Activated CD4-positive, alpha-beta T cell treated with anti-CD3 and anti-CD28 coated beads for 36 hours (primary cell): ENCODE measurements at regions not wholly inside any gene's neighbourhood (a gene's known extent, or its start where the extent isn't known, plus 50 kb on each side); places are given as distances from the start of the nearest gene placed in this dataset.

ENCODE experiments used
- ATAC-seq: fragments of 200-7000 bp; cut with Tn5 transposase; one replicate; pipeline ENCODE4 v1.10.0; 2021; ENCODE audit warnings: mild to moderate bottlenecking, moderate library complexity
- CTCF ChIA-PET: fragments of 350-600 bp; sonication (Branson Sonifier 250); formaldehyde crosslinking; loops from one replicate; lab custom pipeline; 2021; ENCODE audit warnings: antibody characterized with exemption; lab: Charles Lee
- POLR2A ChIA-PET: fragments of 350-600 bp; sonication (Branson Sonifier 250); formaldehyde crosslinking; loops from one replicate; lab custom pipeline; 2021; ENCODE audit warnings: antibody characterized with exemption, inconsistent platforms; lab: Charles Lee
- DNase-seq: peaks from one replicate; pipeline ENCODE4 v3.0.0-alpha.2; 2020
- H3K27ac Mint-ChIP-seq: one replicate; pipeline ENCODE4 v1.8.0; 2021; ENCODE audit warnings: mixed read lengths
- H3K27me3 Mint-ChIP-seq: one replicate; pipeline ENCODE4 v1.8.0; 2021; ENCODE audit warnings: mixed read lengths
- H3K36me3 Mint-ChIP-seq: one replicate; pipeline ENCODE4 v1.8.0; 2021; ENCODE audit warnings: low read depth, mixed read lengths
- H3K4me1 Mint-ChIP-seq: one replicate; pipeline ENCODE4 v1.8.0; 2021; ENCODE audit warnings: mixed read lengths
- H3K4me3 Mint-ChIP-seq: one replicate; pipeline ENCODE4 v1.8.0; 2021; ENCODE audit warnings: mild to moderate bottlenecking, moderate library complexity, mixed read lengths
- H3K9me3 Mint-ChIP-seq: one replicate; pipeline ENCODE4 v1.8.0; 2021; ENCODE audit warnings: low read depth, mixed read lengths
- intact Hi-C, 2 experiments: fragments of 100-400 bp; cut with DNase I in 1 of 2; cut with micrococcal nuclease in 1 of 2; formaldehyde crosslinking; loops; one replicate each; pipeline versions ENCODE4 v1.14.2 to v1.15.1; 2022 to 2024; cut with DNase I, micrococcal nuclease

- intact Hi-C loops, result no loop called here
- CTCF ChIA-PET, result no interaction called here
- no peaks in the 10 kb centered on the region for H3K4me1 Mint-ChIP-seq
- no peak overlapping the region for H3K27ac Mint-ChIP-seq
- no peak overlapping the region for H3K4me3 Mint-ChIP-seq
- H3K36me3 Mint-ChIP-seq, result no peaks in the 10 kb centered on the region
- no peaks in the 10 kb centered on the region for H3K9me3 Mint-ChIP-seq
- DNase-seq (no peak), ATAC-seq (no peak)
- POLR2A ChIA-PET, result no interaction called here
- peaks cover 8% of the 10 kb centered on the region for H3K27me3 Mint-ChIP-seq
These were observed 139.8 kb upstream of the HNMT start for GRCh38 chr2:137824501-137824900.

GRCh38 chr2:137826373-137827372, 137.6 kb upstream of the HNMT start:
- no peak for DNase-seq
- ChIA-PET POLR2A (no interaction called here), CTCF (interaction anchor here (1.9 kb wide), 1 partner anchor 11 kb away, joined by 7 read pairs; no protein-coding TSS in a partner anchor)
- intact Hi-C loops, result no loop called here
- Mint-ChIP-seq H3K4me3 (no peak overlapping the region), H3K36me3 (no peaks in the 10 kb centered on the region), H3K27me3 (peaks cover 11% of the 10 kb centered on the region), H3K9me3 (no peaks in the 10 kb centered on the region), H3K4me1 (no peaks in the 10 kb centered on the region), H3K27ac (no peak overlapping the region)
- peak; percentile 57 for ATAC-seq

GRCh38 chr2:137828624-137829023, 135.6 kb upstream of the HNMT start:
- intact Hi-C loops, result no loop called here
- Mint-ChIP-seq H3K9me3 (no peaks in the 10 kb centered on the region), H3K27ac (no peak overlapping the region), H3K4me3 (no peak overlapping the region), H3K36me3 (no peaks in the 10 kb centered on the region), H3K27me3 (peaks cover 8% of the 10 kb centered on the region), H3K4me1 (no peaks in the 10 kb centered on the region)
- ChIA-PET POLR2A (no interaction called here), CTCF (interaction anchor here (1.8 kb wide), 1 partner anchor 10 kb away, joined by 11 read pairs; no protein-coding TSS in a partner anchor)
- DNase-seq (no peak), ATAC-seq (no peak)

DNA sequence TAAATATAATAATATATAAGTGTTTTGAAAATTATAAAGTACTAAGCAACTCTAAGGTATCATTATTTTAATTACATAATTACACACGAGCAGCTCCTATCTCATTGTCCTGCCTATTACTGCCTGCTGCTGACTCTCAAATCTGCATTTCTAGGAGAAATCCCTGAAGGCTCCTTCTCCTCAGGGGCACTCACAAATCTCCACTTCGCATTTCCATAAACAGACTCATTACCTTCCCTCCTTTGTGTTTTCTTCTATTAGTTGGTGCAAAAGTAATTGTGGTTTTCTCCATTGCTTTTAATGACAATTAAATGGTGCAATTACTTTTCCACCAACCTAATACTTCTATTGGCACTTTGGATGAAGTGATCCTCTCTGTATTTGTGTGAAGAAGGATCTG, 135.0 kb upstream of the HNMT start:
- no peaks in the 10 kb centered on the region for H3K4me1 Mint-ChIP-seq
- ChIA-PET POLR2A (no interaction called here), CTCF (interaction anchor here (1.8 kb wide), 1 partner anchor 9 kb away, joined by 11 read pairs; no protein-coding TSS in a partner anchor)
- DNase-seq (no peak), ATAC-seq (no peak)
- intact Hi-C loops, result no loop called here
- no peak overlapping the region for H3K27ac Mint-ChIP-seq
- no peak overlapping the region for H3K4me3 Mint-ChIP-seq
- peaks cover 5% of the 10 kb centered on the region for H3K27me3 Mint-ChIP-seq
- no peaks in the 10 kb centered on the region for H3K9me3 Mint-ChIP-seq
- no peaks in the 10 kb centered on the region for H3K36me3 Mint-ChIP-seq

DNA sequence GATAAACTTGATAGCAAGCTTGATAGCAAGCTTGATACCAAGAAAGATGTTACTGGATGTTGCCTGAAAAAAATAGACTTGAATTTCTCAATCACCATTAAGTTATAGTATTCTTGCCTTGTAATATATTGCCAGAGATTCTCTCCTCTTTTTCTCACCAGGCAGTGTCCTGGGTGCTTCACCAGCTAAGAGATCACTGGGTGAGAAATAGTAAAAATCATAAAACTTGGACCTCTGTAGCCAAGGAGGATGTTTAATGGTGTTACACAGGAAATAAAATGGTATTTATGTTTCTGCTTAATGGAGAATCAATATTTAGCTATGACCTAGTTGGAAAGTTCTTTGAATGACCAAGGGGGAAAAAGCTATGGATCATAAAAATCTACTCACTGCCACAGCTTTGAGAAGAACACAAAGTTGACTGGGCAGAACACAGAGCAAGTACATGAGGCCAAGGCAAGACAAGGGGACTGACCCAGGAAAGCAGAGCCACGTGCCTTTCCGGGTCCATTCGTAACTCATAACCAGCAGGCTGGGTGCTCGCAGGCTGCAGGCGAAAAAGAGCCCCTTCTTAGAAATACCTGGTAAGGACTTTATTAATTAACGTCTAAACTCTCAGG, 129.4 kb upstream of the HNMT start:
- Mint-ChIP-seq H3K36me3 (no peaks in the 10 kb centered on the region), H3K27ac (no peak overlapping the region), H3K4me1 (no peaks in the 10 kb centered on the region), H3K27me3 (peaks cover 9% of the 10 kb centered on the region), H3K9me3 (no peaks in the 10 kb centered on the region), H3K4me3 (no peak overlapping the region)
- DNase-seq (no peak), ATAC-seq (no peak)
- intact Hi-C loops, result loop anchor here (5.0 to 10.0 kb wide), 5 partner anchors 190 to 1920 kb away; no protein-coding TSS in a partner anchor
- POLR2A ChIA-PET, result no interaction called here
- CTCF ChIA-PET, result interaction anchor here (0.5 to 0.7 kb wide), 2 partner anchors 888 to 936 kb away, joined by 3 read pairs; no protein-coding TSS in a partner anchor

DNA sequence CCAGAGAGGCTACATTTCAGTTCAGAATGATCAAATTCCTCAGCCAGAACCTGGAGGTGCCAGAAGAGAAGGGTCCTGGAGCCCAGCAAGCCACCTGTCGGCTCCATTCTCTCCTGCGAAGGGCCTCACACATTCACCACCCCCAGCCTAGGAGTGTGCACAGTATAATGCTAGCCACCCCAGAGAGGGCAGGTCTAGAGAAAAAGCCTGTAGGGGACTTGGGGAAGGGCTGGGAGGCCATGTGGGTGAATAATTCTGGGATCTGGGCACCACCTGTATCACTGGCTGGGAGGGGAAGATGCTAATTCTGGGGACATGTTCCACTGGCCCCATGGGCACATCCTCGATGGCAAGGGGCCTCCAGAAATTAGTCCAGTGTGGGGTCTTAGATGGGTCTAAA, 127.6 kb upstream of the HNMT start:
- no peak for DNase-seq
- no peak overlapping the region for H3K27ac Mint-ChIP-seq
- H3K4me1 Mint-ChIP-seq, result no peaks in the 10 kb centered on the region
- no peak overlapping the region for H3K4me3 Mint-ChIP-seq
- no peak for ATAC-seq
- intact Hi-C loops, result loop anchor here (5.0 to 10.0 kb wide), 5 partner anchors 192 to 1922 kb away; no protein-coding TSS in a partner anchor
- H3K27me3 Mint-ChIP-seq, result peaks cover 7% of the 10 kb centered on the region
- no peaks in the 10 kb centered on the region for H3K9me3 Mint-ChIP-seq
- CTCF ChIA-PET, result no interaction called here
- H3K36me3 Mint-ChIP-seq, result no peaks in the 10 kb centered on the region
- POLR2A ChIA-PET, result no interaction called here

DNA sequence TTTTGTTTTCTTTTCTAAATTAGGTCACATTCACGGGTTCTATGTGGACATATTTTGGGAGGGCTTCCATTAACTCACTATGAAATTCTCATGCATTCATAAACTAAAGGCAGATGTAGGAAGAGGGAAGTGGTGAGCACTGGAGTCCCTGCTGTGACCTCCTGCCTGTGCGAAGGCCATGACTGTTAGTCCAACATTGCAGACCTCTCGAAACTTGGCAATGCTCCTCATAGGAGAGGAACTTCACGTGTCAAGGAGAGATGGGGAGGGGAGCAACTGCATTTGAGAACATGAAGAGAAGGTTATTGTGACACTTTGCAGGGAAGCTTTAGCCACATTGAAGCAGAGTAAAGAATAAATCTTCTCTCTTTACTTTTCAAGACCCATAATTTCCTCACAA, 126.4 kb upstream of the HNMT start:
- no peaks in the 10 kb centered on the region for H3K9me3 Mint-ChIP-seq
- no peaks in the 10 kb centered on the region for H3K4me1 Mint-ChIP-seq
- no peak overlapping the region for H3K27ac Mint-ChIP-seq
- ChIA-PET POLR2A (no interaction called here), CTCF (interaction anchor here (0.6 to 2.6 kb wide), 7 partner anchors 9 to 1414 kb away, joined by 3 to 11 read pairs (median 3); no protein-coding TSS in a partner anchor)
- H3K36me3 Mint-ChIP-seq, result no peaks in the 10 kb centered on the region
- peaks cover 5% of the 10 kb centered on the region for H3K27me3 Mint-ChIP-seq
- intact Hi-C loops, result loop anchor here (1.0 to 10.0 kb wide), 9 partner anchors 193 to 1925 kb away; no protein-coding TSS in a partner anchor
- DNase-seq, result no peak
- ATAC-seq, result no peak
- H3K4me3 Mint-ChIP-seq, result no peak overlapping the region

DNA sequence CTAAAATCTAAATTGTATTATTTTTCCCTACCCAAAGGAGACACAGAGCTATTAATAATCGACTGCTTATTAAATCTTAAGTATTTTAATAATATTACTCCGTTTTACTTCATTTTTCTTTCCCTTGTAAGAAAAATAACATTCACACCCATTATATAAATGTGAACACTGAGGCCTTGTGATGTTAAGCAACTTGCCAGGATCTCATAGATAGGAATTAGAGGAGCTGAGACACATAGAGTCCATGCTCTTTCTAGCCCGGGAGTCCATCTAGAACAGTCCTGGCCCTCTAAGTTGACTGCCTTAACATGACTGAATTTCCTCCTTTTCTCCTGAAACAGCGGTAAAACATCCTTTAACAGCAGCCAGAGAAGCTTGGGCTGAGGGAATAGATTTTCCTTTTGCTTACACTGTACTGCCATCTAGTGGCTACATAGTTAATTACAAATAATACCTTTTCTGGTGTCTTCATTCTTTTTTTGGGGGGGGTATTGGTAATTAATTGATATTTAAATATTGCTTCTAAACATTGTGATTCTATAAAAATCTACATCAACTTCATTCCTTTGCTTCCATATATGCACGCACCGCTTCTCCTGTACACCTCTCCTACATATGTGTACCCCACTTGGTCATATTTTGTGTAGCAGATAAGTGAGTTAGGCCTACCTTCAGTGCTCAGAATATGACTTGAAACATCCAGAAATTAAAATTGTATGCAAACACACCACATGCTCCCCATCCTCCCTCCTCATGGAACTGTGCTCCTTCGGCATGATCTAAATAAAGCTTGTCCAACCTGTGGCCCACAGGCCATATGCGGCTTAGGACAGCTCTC, 125.8 kb upstream of the HNMT start:
- no peaks in the 10 kb centered on the region for H3K4me1 Mint-ChIP-seq
- POLR2A ChIA-PET, result no interaction called here
- no peaks in the 10 kb centered on the region for H3K36me3 Mint-ChIP-seq
- no peaks in the 10 kb centered on the region for H3K9me3 Mint-ChIP-seq
- intact Hi-C loops, result loop anchor here (1.0 to 10.0 kb wide), 9 partner anchors 194 to 1925 kb away; no protein-coding TSS in a partner anchor
- DNase-seq, result no peak
- peaks cover 6% of the 10 kb centered on the region for H3K27me3 Mint-ChIP-seq
- no peak overlapping the region for H3K4me3 Mint-ChIP-seq
- CTCF ChIA-PET, result interaction anchor here (0.6 to 2.6 kb wide), 13 partner anchors 10 to 1414 kb away, joined by 3 to 11 read pairs (median 3); no protein-coding TSS in a partner anchor
- ATAC-seq, result no peak
- H3K27ac Mint-ChIP-seq, result no peak overlapping the region

- Mint-ChIP-seq H3K4me1 (no peaks in the 10 kb centered on the region), H3K27ac (no peak overlapping the region), H3K9me3 (no peaks in the 10 kb centered on the region), H3K36me3 (no peaks in the 10 kb centered on the region), H3K4me3 (no peak overlapping the region), H3K27me3 (peaks cover 6% of the 10 kb centered on the region)
- ATAC-seq, result no peak
- CTCF ChIA-PET, result no interaction called here
- POLR2A ChIA-PET, result no interaction called here
- intact Hi-C loops, result no loop called here
- DNase-seq, result no peak
These were observed 121.8 kb upstream of the HNMT start for GRCh38 chr2:137842430-137842829.

GRCh38 chr2:137842952-137843351, 121.3 kb upstream of the HNMT start:
- Mint-ChIP-seq H3K9me3 (no peaks in the 10 kb centered on the region), H3K36me3 (no peaks in the 10 kb centered on the region), H3K4me3 (no peak overlapping the region), H3K27ac (no peak overlapping the region), H3K4me1 (no peaks in the 10 kb centered on the region), H3K27me3 (peaks cover 4% of the 10 kb centered on the region)
- ChIA-PET CTCF (no interaction called here), POLR2A (no interaction called here)
- intact Hi-C loops, result no loop called here
- ATAC-seq (no peak), DNase-seq (no peak)

- no peaks in the 10 kb centered on the region for H3K36me3 Mint-ChIP-seq
- no peak overlapping the region for H3K4me3 Mint-ChIP-seq
- intact Hi-C loops, result no loop called here
- peaks cover 3% of the 10 kb centered on the region for H3K27me3 Mint-ChIP-seq
- ATAC-seq (no peak), DNase-seq (no peak)
- H3K9me3 Mint-ChIP-seq, result no peaks in the 10 kb centered on the region
- H3K4me1 Mint-ChIP-seq, result no peaks in the 10 kb centered on the region
- H3K27ac Mint-ChIP-seq, result no peak overlapping the region
- CTCF ChIA-PET, result no interaction called here
- POLR2A ChIA-PET, result no interaction called here
These were observed 118.9 kb upstream of the HNMT start for GRCh38 chr2:137845422-137845821.
